HG02763 (cell line): ENCODE measurements at regions not wholly inside any gene's neighbourhood (a gene's known extent, or its start where the extent isn't known, plus 50 kb on each side); places are given as distances from the start of the nearest gene placed in this dataset.
"Not testable (repeated sequence)": the region's sequence is repeated elsewhere in the genome, so short reads cannot be mapped to it uniquely, and the experiment has no call there.

Experiments used
- ATAC-seq: cut with Tn5 transposase; IDR thresholded peaks from one replicate; pipeline ENCODE4 v1.9.1; 2021; ENCODE audit warnings: mild to moderate bottlenecking, moderate library complexity; ENCODE audit not compliant: unreplicated experiment

DNA sequence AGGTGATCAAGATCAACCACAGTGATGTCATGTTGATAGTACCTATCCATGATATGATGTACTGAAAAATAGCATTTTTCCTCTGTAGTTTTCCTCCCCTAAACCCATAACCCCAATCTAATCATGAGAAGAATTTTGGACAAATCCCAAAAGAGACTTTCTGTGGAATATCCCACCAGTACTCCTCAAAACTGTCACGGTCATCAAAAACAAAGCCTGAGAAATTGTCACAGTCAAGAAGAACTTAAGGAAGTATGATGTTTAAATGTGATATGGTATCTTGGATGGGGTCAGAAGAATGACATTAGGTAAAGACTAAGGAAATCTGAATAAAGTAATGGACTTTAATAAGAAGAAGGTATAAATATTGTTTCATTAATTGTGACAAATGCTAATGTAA, 248.8 kb downstream of the RMST start:
- no peak for ATAC-seq

GRCh38 chr12:97713270-97713669, 250.7 kb downstream of the RMST start:
- no peak for ATAC-seq

GRCh38 chr12:97714107-97714563, 251.5 kb downstream of the RMST start:
- no peak for ATAC-seq

DNA sequence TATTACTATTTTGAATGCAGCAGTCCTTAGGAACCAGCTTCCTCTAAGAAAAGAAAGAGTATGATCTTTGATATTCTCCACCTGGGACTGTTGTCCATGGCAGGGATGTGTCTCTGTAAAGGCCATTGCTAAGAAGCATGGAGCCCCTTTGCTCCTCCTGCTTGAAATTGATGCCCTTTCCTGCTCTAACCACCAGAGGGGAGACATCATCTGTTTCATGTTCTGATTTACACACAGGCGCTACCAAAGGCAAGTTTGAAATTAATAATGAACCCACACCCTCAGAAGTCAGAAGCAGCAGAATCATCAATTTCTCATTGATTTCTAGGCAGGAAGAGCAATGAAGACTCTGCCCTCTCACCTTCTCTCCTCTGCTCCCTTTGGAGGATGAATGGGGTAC, 253.8 kb downstream of the RMST start:
- ATAC-seq = no peak

DNA sequence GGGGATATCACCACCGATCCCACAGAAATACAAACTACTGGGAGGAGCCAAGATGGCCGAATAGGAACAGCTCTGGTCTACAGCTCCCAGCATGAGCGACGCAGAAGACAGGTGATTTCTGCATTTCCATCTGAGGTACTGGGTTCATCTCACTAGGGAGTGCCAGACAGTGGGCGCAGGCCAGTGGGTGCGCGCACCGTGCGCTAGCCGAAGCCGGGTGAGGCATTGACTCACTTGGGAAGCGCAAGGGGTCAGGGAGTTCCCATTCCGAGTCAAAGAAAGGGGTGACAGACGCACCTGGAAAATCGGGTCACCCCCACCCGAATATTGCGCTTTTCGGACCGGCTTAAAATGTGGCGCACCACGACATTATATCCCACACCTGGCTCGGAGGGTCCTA, 261.2 kb downstream of the RMST start:
- not testable (repeated sequence) for ATAC-seq

- no peak for ATAC-seq
Observed at GRCh38 chr12:97745406-97746101, 282.9 kb downstream of the RMST start.

GRCh38 chr12:97748298-97748697, 285.7 kb downstream of the RMST start:
- ATAC-seq = no peak

DNA sequence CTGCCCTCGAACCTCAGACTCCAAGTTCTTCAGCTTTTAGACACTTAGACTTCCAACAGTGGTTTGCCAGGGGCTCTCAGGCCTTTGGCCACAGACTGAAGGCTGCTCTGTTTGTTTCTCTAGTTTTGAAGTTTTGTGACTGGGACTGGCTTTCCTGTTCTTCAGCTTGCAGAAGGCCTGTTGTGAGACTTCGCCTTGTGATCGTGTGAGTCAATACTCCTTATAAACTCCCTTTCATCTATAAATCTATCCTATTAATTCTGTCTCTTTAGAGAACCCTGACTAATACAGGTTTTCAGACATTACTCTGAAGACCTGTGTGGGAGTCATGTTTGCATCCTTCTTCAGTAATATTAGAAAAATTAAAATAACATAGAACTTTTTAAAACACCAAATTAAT, 289.1 kb downstream of the RMST start:
- no peak for ATAC-seq

DNA sequence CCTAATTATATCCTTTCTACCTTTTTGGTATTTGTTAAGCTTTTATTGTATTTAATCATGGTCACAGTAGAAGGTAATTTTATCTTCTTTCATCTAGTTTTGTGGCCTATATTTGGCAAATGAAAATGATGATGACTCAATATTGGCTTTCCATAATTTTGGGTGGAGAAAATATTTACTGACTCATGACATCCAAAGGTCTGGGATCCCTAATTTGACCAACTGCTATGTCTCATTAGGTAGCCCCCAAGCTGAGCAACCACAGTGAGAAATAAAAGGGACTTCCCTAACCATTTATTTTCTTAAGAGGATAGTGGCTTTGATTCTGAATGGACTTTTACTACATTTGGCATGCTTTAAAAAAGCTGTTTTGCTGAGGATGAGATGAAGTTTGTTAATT, 289.5 kb downstream of the RMST start:
- no peak for ATAC-seq

DNA sequence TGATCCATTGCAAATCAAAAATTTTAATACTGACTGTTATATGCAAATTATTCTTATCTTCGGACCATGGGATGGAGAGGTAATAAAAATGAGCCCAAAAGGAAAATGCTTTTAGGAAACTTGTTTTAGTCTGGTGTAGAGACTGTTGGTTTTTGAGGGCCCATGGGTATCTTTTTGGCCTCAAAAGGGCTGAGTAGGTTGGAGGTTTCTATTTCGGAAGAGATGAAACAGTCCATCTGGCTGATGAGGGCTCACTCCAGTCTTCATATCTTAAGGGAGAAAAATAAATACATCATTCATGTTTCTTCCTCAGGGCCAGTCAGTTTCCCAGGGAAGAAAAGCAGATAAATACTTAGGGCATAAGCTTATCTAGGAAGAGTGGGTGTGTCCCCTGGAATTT, 290.7 kb downstream of the RMST start:
- ATAC-seq = no peak

- ATAC-seq = no peak
Observed at GRCh38 chr12:97754306-97754705, 291.7 kb downstream of the RMST start.

DNA sequence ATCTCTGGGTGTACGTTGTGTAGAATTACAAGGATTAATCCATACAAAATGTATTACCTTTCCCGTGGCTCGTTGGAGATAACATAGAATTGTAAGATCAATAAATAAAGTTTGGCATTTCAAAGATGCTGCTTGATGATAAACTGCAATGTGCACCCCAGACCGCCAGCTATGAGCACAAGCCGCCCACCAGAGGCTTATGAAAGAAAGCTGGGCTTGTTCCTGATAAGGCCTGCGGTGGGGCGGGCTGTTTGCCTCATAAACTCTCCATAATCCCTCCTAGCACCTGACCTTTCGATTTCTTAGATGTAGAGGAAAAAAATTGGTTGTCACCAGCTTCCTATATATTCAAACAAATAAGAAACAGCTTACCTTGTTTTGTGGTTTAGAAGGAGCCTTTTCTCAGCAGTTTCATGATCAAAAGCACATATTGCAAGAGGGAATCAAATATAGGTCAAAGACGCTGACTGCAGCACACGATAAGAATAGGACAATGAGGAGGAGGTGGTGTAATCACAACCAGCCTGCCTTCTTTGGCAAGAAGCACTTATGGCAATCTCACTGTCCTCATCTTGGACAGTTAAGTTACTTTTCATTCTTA, 293.6 kb downstream of the RMST start:
- no peak for ATAC-seq

- ATAC-seq = no peak
Observed at GRCh38 chr12:97756741-97757140, 294.1 kb downstream of the RMST start.

DNA sequence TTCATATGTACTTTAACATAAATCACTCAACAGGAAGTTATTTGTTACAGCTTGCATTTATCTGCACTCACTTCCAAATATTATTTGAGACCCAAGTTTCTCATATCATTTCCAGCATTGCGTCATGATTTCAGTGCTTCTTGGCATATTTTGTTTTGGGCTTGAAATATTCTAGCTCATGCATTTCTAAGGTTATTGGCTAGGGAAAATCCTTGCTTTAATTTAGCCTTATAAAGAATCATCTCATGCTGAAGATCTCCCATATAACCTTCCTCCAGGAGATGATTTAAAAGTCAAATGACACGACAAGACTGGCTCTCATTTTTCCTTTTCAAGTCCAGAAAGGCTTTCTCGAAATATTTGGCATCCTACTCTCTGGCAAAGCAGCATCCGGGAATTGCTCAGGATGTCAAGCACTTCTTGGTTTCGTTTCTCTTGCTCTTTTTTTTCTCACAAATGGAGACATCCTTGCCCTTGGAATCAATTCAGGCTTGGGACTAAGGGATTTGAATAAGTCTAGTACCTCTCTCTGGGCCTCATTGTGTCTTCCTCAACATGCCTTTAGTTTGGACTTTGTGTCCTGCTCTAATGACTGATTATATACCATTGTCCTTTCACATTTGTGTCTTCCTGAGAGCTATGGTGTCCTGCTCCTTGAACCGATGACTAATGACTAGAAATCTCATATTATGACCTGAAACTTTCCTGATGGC, 295.0 kb downstream of the RMST start:
- ATAC-seq = no peak

DNA sequence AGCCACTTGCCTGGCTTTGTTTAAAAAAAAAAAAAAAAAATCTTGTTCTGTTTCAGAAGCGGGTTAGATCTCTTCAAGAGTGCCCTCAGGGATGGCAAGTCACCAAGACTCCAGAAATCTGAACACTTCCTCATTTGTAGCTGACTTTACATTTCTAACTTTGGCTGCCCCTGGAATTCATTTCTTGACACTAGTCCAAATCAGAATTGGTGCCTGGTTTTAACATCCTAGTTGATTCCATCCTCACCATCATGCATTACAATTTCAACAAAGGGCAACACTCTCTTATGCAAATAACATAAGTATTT, 295.5 kb downstream of the RMST start:
- ATAC-seq = no peak

GRCh38 chr12:97758586-97758985, 296.0 kb downstream of the RMST start:
- ATAC-seq = no peak

DNA sequence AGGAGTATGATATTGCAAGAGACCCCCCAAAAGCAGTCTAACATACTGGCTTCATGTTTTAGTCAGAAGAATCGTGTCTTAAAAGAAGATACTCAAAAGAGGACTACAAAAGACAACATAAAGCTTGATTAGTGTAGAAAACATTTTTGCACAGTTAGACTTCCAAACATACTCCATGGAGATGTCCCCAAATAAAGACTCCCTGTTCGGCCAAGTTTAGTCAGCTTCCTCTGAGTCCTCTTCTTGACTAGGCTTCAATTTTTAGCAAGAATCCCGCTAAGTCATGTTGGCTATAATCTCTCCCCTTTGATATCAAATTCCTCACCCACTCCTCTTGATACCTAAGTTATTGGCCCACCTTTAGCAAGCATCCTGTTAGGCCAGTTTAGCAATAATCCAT, 298.0 kb downstream of the RMST start:
- ATAC-seq = no peak

GRCh38 chr12:97763113-97763512, 300.5 kb downstream of the RMST start:
- ATAC-seq = no peak

DNA sequence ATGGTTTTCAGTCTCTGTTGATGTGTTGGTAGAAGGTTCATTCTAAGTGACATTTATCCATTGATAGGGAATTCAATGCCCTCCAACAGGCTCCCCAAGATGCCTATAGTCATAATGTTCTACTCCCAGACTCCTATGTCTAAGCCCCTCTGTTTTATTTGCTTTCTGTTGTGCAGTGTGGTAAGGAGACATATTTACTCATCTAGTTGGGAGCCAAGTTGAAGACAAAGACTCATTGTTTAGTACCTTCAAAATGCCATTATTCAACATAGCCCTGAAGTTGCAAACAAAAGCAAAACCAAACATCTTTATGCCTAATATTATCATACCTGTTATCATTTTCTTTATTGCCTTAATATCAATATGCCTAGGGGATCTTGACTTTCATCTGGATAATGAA, 302.1 kb downstream of the RMST start:
- ATAC-seq = no peak

DNA sequence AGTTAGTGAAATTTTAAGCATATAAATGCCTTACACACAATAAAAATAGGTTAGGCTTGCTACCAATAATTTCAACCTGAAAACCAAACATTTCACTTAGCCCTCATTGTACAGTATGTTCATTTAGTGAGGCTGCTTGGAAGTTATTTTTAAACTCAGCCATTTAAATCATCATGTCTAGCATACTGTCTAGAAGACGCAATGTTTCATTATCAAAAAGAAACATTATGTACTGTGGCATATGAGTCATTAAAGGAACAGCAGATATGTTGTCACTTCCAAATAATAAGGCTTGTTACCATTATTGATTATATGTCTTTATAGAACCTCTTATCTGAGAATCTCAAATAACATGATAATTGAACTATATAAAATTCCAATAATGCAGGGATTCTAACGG, 304.7 kb downstream of the RMST start:
- no peak for ATAC-seq

GRCh38 chr12:97778111-97778510, 315.5 kb downstream of the RMST start:
- no peak for ATAC-seq

DNA sequence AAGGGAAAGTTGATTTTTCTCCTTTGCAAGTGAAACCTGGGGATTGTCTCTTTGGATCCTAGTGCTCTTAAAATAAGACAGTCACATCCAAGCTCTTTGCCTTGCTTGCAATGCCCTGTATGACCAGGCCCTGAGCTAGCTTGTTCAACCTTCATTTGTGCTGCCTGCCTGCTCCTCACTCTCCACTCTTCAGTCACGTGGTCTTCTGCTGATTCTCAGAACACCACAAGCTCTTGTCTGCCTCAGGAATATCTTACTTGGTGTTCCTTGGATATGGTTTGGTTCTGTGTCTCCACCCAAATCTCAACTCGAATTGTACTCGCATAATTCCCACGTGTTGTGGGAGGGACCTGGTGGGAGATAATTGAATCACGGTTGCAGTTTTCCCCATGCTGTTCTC, 318.7 kb downstream of the RMST start:
- ATAC-seq = no peak
